ENCODE measurements at regions not wholly inside any gene's neighbourhood (a gene's known extent, or its start where the extent isn't known, plus 50 kb on each side); places are given as distances from the start of the nearest gene placed in this dataset.

DNA sequence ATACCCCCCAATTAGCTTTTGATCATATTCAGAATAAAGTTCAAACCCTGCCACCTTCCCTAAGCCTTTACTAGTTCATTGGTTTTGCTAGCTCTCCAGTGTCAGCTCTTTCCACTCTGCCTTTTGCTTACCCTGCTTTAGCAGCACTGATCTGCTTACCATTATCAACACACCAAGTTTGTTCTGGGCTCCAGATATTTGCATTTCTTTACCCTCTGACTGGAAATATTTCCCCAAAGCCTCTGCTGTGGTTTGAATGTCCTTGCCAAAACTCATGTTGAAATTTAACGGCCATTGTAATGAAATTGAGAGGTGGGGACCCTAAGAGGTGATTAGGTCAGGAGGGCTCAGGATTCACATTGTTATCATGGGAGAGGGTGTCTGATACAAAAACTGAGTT, 99.5 kb downstream of the GCNT1 start:
- TF ChIP-seq, protein P1, sequence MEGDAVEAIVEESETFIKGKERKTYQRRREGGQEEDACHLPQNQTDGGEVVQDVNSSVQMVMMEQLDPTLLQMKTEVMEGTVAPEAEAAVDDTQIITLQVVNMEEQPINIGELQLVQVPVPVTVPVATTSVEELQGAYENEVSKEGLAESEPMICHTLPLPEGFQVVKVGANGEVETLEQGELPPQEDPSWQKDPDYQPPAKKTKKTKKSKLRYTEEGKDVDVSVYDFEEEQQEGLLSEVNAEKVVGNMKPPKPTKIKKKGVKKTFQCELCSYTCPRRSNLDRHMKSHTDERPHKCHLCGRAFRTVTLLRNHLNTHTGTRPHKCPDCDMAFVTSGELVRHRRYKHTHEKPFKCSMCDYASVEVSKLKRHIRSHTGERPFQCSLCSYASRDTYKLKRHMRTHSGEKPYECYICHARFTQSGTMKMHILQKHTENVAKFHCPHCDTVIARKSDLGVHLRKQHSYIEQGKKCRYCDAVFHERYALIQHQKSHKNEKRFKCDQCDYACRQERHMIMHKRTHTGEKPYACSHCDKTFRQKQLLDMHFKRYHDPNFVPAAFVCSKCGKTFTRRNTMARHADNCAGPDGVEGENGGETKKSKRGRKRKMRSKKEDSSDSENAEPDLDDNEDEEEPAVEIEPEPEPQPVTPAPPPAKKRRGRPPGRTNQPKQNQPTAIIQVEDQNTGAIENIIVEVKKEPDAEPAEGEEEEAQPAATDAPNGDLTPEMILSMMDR (IDR thresholded peaks at IDR 0.05), result no peak
- no peak for TF ChIP-seq EP300 (IDR thresholded peaks at IDR 0.05)
